ENCODE measurements at regions not wholly inside any gene's neighbourhood (a gene's known extent, or its start where the extent isn't known, plus 50 kb on each side); places are given as distances from the start of the nearest gene placed in this dataset.

DNA sequence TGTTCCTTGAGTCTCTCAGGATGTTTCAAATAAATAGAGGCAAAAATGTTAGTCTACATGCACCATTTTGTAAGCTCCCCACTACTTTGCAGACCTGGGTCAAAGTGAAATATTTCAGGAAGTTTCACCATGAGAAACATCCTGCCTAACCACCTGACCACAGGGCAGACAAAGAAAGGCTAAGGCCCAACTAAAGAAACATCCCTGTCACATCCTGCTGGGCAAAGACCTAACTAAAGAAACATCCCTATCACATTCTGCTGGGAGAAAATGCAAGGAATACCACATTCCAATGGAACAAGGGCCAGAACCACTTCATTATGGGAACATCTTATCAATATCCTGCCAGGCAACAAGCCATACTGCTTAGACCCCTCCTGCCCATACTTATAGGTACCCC is 1303.4 kb downstream of the TECRL start:
- H3K27ac ChIP-seq (ENCODE audit: insufficient read length, low read depth, low read length), result no peak overlapping the region
- Mint-ChIP-seq H3K27ac (no peak overlapping the region), H3K4me1 (peaks cover 0 to 3% of the 10 kb centered on the region in 2 experiments; a peak in 1 of 4 replicates), H3K27me3 (ENCODE audit: low read depth) (no peaks in the 10 kb centered on the region), H3K9me3 (peaks cover 19 to 21% of the 10 kb centered on the region in 2 experiments), H3K4me3 (no peak overlapping the region), H3K36me3 (ENCODE audit: insufficient read depth in 1 of 3, low read depth in 3 of 3) (peaks cover 0 to 9% (median 0%) of the 10 kb centered on the region in 3 experiments; a peak in 4 of 7 replicates)
- H3K79me2 ChIP-seq (ENCODE audit: insufficient read depth, low read length), result no peaks in the 10 kb centered on the region
- no peak overlapping the region for H4K5ac ChIP-seq (ENCODE audit: insufficient read length, low read depth, low read length)
- no peak overlapping the region for H2BK15ac ChIP-seq (ENCODE audit: low read depth, low read length)
- H3K9me3 ChIP-seq (ENCODE audit: control insufficient read depth, low read depth, low read length), result no peaks in the 10 kb centered on the region
- no peak overlapping the region for H2AFZ ChIP-seq (ENCODE audit: low read length)
- no peak overlapping the region for H3K23ac ChIP-seq (ENCODE audit: insufficient read length, low read depth, low read length)
- no peak overlapping the region for H3K4me2 ChIP-seq (ENCODE audit: insufficient read depth, insufficient read length, low read length)
- H3T11ph ChIP-seq (ENCODE audit: low read length), result no peak overlapping the region
- no peak overlapping the region for H4K91ac ChIP-seq (ENCODE audit: insufficient read length, low read depth, low read length)
- H3K14ac ChIP-seq (ENCODE audit: insufficient read depth, low read length), result no peak overlapping the region
- TF ChIP-seq, protein P1, sequence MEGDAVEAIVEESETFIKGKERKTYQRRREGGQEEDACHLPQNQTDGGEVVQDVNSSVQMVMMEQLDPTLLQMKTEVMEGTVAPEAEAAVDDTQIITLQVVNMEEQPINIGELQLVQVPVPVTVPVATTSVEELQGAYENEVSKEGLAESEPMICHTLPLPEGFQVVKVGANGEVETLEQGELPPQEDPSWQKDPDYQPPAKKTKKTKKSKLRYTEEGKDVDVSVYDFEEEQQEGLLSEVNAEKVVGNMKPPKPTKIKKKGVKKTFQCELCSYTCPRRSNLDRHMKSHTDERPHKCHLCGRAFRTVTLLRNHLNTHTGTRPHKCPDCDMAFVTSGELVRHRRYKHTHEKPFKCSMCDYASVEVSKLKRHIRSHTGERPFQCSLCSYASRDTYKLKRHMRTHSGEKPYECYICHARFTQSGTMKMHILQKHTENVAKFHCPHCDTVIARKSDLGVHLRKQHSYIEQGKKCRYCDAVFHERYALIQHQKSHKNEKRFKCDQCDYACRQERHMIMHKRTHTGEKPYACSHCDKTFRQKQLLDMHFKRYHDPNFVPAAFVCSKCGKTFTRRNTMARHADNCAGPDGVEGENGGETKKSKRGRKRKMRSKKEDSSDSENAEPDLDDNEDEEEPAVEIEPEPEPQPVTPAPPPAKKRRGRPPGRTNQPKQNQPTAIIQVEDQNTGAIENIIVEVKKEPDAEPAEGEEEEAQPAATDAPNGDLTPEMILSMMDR (conservative IDR thresholded peaks at IDR 0.05), result no peak
- no peak overlapping the region for H4K8ac ChIP-seq (replicated peaks; ENCODE audit: insufficient read length, low read depth, low read length)
- H2AK5ac ChIP-seq (ENCODE audit: insufficient read length, low read length), result no peak overlapping the region
- H2BK5ac ChIP-seq (ENCODE audit: insufficient read length, low read length), result no peak overlapping the region
- no peaks in the 10 kb centered on the region for H4K20me1 ChIP-seq (ENCODE audit: control insufficient read depth, insufficient read depth, insufficient read length)
- H3K4me1 ChIP-seq (ENCODE audit: insufficient read depth, low read length), result no peaks in the 10 kb centered on the region; the same call in 1 of the 2 replicates
- no peaks in the 10 kb centered on the region for H3K79me1 ChIP-seq (ENCODE audit: insufficient read depth, low read depth, low read length, poor library complexity, severe bottlenecking)
- peak; percentile 26 for DNase-seq
- no peak overlapping the region for H3K9ac ChIP-seq (ENCODE audit: extremely low read depth, insufficient read length, low read length)
- H2BK120ac ChIP-seq (ENCODE audit: low read depth, low read length, poor library complexity, severe bottlenecking), result no peak overlapping the region
- H2BK20ac ChIP-seq (ENCODE audit: low read depth, low read length, poor library complexity, severe bottlenecking), result no peak overlapping the region
- H3K56ac ChIP-seq (ENCODE audit: insufficient read length, low read depth, low read length), result no peak overlapping the region
- H3K27me3 ChIP-seq (ENCODE audit: insufficient read depth, low read length), result no peaks in the 10 kb centered on the region
- H3K18ac ChIP-seq (ENCODE audit: insufficient read length, low read depth, low read length), result no peak overlapping the region
- H2BK12ac ChIP-seq (ENCODE audit: insufficient read length, low read depth, low read length), result no peak overlapping the region
- H3K23me2 ChIP-seq (ENCODE audit: insufficient read length, low read depth, low read length, poor library complexity, severe bottlenecking), result no peaks in the 10 kb centered on the region
- no peak overlapping the region for H3K4ac ChIP-seq (ENCODE audit: low read depth, low read length)

Data from H9 (cell line).